ENCODE measurements at regions not wholly inside any gene's neighbourhood (a gene's known extent, or its start where the extent isn't known, plus 50 kb on each side); places are given as distances from the start of the nearest gene placed in this dataset.

DNA sequence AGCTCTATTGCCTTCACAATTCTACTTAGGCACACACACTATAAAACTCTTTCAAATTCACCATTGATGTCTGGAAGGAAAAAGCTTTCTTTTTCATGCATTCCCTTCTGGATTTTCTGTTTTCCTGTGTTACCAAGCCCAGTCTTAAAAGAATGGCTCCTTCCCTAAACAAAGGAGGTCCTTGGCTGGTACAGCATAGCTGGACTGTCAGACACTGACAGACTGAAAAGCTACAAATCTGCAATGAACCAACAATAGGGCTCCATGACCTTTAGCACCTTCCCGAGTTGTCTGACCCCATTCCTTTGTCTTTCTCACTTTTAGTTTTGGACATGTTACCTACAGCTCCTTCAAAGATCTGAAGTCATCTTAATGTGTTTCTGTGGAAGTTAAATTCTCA lies 382.5 kb downstream of the TMEM161B start:
- intact Hi-C loops (cut with micrococcal nuclease; ENCODE audit: unreplicated experiment) = no loop called here
- no peaks in the 10 kb centered on the region for H3K9me2 ChIP-seq (ENCODE audit: insufficient read depth, low read length)
- no peak overlapping the region for H3K4me3 ChIP-seq (ENCODE audit: low read depth, low read length, poor library complexity, severe bottlenecking)
- H3K9me3 ChIP-seq (ENCODE audit: low read length) = no peaks in the 10 kb centered on the region
- H3K4me2 ChIP-seq (ENCODE audit: low read length) = no peak overlapping the region
- no peak for DNase-seq (ENCODE audit: low spot score)
- no peak overlapping the region for H3K27ac ChIP-seq (ENCODE audit: low read depth, low read length, poor library complexity, severe bottlenecking)
- ChIA-PET CTCF (ENCODE audit: unreplicated experiment) (no interaction called here), POLR2A (interaction anchor here (0.8 kb wide), 1 partner anchor 13 kb away, joined by 3 read pairs; no protein-coding TSS in a partner anchor)
- H3K79me2 ChIP-seq (ENCODE audit: insufficient read depth, low read depth, low read length) = no peaks in the 10 kb centered on the region
- no peaks in the 10 kb centered on the region for H3K4me1 ChIP-seq (ENCODE audit: insufficient read depth, low read length, poor library complexity, severe bottlenecking)
- TF ChIP-seq, protein P1, sequence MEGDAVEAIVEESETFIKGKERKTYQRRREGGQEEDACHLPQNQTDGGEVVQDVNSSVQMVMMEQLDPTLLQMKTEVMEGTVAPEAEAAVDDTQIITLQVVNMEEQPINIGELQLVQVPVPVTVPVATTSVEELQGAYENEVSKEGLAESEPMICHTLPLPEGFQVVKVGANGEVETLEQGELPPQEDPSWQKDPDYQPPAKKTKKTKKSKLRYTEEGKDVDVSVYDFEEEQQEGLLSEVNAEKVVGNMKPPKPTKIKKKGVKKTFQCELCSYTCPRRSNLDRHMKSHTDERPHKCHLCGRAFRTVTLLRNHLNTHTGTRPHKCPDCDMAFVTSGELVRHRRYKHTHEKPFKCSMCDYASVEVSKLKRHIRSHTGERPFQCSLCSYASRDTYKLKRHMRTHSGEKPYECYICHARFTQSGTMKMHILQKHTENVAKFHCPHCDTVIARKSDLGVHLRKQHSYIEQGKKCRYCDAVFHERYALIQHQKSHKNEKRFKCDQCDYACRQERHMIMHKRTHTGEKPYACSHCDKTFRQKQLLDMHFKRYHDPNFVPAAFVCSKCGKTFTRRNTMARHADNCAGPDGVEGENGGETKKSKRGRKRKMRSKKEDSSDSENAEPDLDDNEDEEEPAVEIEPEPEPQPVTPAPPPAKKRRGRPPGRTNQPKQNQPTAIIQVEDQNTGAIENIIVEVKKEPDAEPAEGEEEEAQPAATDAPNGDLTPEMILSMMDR (conservative IDR thresholded peaks at IDR 0.05; ENCODE audit: low read length) = no peak
- no peak for TF ChIP-seq EZH2phosphoT487 (IDR thresholded peaks at IDR 0.05; ENCODE audit: borderline replicate concordance, low read depth, low read length)
- H2AFZ ChIP-seq (ENCODE audit: low read length) = no peak overlapping the region
- H3K36me3 ChIP-seq (ENCODE audit: insufficient read depth, low read length) = no peaks in the 10 kb centered on the region
- no TSS peak for BruUV-seq (replicated peaks)
- H4K20me1 ChIP-seq (ENCODE audit: insufficient read depth, low read length) = no peaks in the 10 kb centered on the region

DNA sequence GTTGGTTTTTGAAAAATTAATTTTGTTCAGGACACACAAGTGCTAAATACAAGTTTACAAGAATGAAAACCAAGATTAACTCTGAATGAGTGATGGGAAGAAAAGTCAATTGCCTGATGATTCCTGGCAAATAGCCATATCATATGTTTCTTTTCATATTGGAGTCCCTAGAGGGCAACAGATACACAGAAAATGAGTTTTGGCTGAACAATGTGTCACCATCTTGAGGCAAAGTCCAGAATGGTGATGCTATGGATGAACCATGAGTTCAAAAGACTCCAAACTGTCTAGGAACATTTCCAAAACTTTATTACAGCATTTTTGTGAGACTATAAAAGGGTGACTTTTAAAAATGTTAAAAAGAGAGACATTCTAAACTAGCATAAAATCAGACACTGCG lies 382.9 kb downstream of the TMEM161B start:
- POLR2A ChIA-PET = interaction anchor here (0.8 kb wide), 1 partner anchor 13 kb away, joined by 3 read pairs; no protein-coding TSS in a partner anchor
- CTCF ChIA-PET (ENCODE audit: unreplicated experiment) = no interaction called here
- no peak overlapping the region for H3K4me2 ChIP-seq (ENCODE audit: low read length)
- DNase-seq (ENCODE audit: low spot score) = peak; percentile 4
- H3K36me3 ChIP-seq (ENCODE audit: insufficient read depth, low read length) = no peaks in the 10 kb centered on the region
- H3K79me2 ChIP-seq (ENCODE audit: insufficient read depth, low read depth, low read length) = no peaks in the 10 kb centered on the region
- BruUV-seq (replicated peaks) = no TSS peak
- intact Hi-C loops (cut with micrococcal nuclease; ENCODE audit: unreplicated experiment) = no loop called here
- TF ChIP-seq, protein P1 (conservative IDR thresholded peaks at IDR 0.05; ENCODE audit: low read length) = peak; percentile 36; the same call in 1 of the 2 replicates
- no peak for TF ChIP-seq EZH2phosphoT487 (IDR thresholded peaks at IDR 0.05; ENCODE audit: borderline replicate concordance, low read depth, low read length)
- H4K20me1 ChIP-seq (ENCODE audit: insufficient read depth, low read length) = no peaks in the 10 kb centered on the region
- H3K4me1 ChIP-seq (ENCODE audit: insufficient read depth, low read length, poor library complexity, severe bottlenecking) = no peaks in the 10 kb centered on the region
- H3K4me3 ChIP-seq (ENCODE audit: low read depth, low read length, poor library complexity, severe bottlenecking) = no peak overlapping the region
- no peaks in the 10 kb centered on the region for H3K9me2 ChIP-seq (ENCODE audit: insufficient read depth, low read length)
- no peak overlapping the region for H2AFZ ChIP-seq (ENCODE audit: low read length)
- no peak overlapping the region for H3K27ac ChIP-seq (ENCODE audit: low read depth, low read length, poor library complexity, severe bottlenecking)
- H3K9me3 ChIP-seq (ENCODE audit: low read length) = no peaks in the 10 kb centered on the region

DNA sequence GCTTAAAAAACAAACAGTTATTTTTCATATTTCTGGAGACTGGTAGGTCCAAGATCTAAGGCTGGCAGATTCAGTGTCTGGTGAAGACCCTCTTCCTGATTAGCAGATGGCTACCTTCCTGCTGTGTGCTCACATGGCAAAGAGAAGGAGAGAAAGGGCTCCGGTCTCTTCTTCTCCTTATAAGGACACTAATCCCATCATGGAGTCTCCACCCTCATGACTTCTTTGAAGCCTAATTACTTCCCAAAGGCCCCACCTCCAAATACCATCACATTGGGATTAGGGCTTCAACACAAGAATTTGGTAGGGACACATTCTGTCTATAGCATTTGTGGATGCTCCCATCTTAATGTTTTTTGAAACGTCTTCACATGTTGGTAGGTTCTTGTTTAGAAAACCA lies 391.1 kb downstream of the TMEM161B start:
- no peak for DNase-seq (ENCODE audit: low spot score)
- CTCF ChIA-PET (ENCODE audit: unreplicated experiment) = no interaction called here
- intact Hi-C loops (cut with micrococcal nuclease; ENCODE audit: unreplicated experiment) = no loop called here

More for the DNA sequence above, 391.1 kb downstream of the TMEM161B start:
- POLR2A ChIA-PET = no interaction called here
- no peak overlapping the region for H3K4me3 ChIP-seq (ENCODE audit: low read depth, low read length, poor library complexity, severe bottlenecking)
- H3K27ac ChIP-seq (ENCODE audit: low read depth, low read length, poor library complexity, severe bottlenecking) = no peak overlapping the region
- H3K4me1 ChIP-seq (ENCODE audit: insufficient read depth, low read length, poor library complexity, severe bottlenecking) = no peaks in the 10 kb centered on the region
- no peak overlapping the region for H3K4me2 ChIP-seq (ENCODE audit: low read length)
- TF ChIP-seq, protein P1 (conservative IDR thresholded peaks at IDR 0.05; ENCODE audit: low read length) = no peak
- no peak for TF ChIP-seq EZH2phosphoT487 (IDR thresholded peaks at IDR 0.05; ENCODE audit: borderline replicate concordance, low read depth, low read length)
- no peaks in the 10 kb centered on the region for H4K20me1 ChIP-seq (ENCODE audit: insufficient read depth, low read length)
- no peak overlapping the region for H2AFZ ChIP-seq (ENCODE audit: low read length)
- BruUV-seq (replicated peaks) = no TSS peak
- no peaks in the 10 kb centered on the region for H3K9me2 ChIP-seq (ENCODE audit: insufficient read depth, low read length)
- no peaks in the 10 kb centered on the region for H3K79me2 ChIP-seq (ENCODE audit: insufficient read depth, low read depth, low read length)
- H3K36me3 ChIP-seq (ENCODE audit: insufficient read depth, low read length) = no peaks in the 10 kb centered on the region
- no peaks in the 10 kb centered on the region for H3K9me3 ChIP-seq (ENCODE audit: low read length)

Measured in OCI-LY7 (cell line).